ENCODE measurements at regions not wholly inside any gene's neighbourhood (a gene's known extent, or its start where the extent isn't known, plus 50 kb on each side); places are given as distances from the start of the nearest gene placed in this dataset.

- DNase-seq (ENCODE audit: low spot score): no peak
- no peak for TF ChIP-seq FOXA2 (IDR thresholded peaks at IDR 0.05)
- TF ChIP-seq RAD21 (IDR thresholded peaks at IDR 0.05): no peak
- Histone ChIP-seq H3K36me3 (ENCODE audit: control insufficient read depth in 4 of 4, insufficient read depth in 3 of 4, low read depth in 1 of 4, low read length in 3 of 4) (no peaks in the 10 kb centered on the region), H3K9me3 (ENCODE audit: control insufficient read depth in 4 of 4, low read length in 3 of 4) (no peaks in the 10 kb centered on the region), H3K9ac (ENCODE audit: low read depth in 1 of 2, low read length in 2 of 2) (peak overlapping the region in 1 of 2 donors; percentile 21), H3K4me3 (ENCODE audit: low read depth in 1 of 3, low read length in 3 of 3) (no peak overlapping the region), H3K27ac (ENCODE audit: low read depth in 1 of 2, low read length in 2 of 2) (peak overlapping the region in 1 of 2 donors; percentile 31), H3K4me1 (ENCODE audit: control insufficient read depth in 4 of 4, insufficient read depth in 4 of 4, low read length in 3 of 4) (peaks cover 6 to 23% (median 19%) of the 10 kb centered on the region in 4 donors), H3K27me3 (ENCODE audit: control insufficient read depth in 4 of 4, insufficient read depth in 4 of 4, low read length in 3 of 4) (no peaks in the 10 kb centered on the region)
- 92% methylated on average over 1 of the region's 1 CpG for WGBS
These were observed 258.2 kb upstream of the FN1 start for GRCh38 chr2:215693999-215694580.

- Histone ChIP-seq H3K9ac (ENCODE audit: low read depth in 1 of 2, low read length in 2 of 2) (peak overlapping the region in 1 of 2 donors; percentile 21), H3K36me3 (ENCODE audit: control insufficient read depth in 4 of 4, insufficient read depth in 3 of 4, low read depth in 1 of 4, low read length in 3 of 4) (no peaks in the 10 kb centered on the region), H3K4me3 (ENCODE audit: low read depth in 1 of 3, low read length in 3 of 3) (no peak overlapping the region), H3K4me1 (ENCODE audit: control insufficient read depth in 4 of 4, insufficient read depth in 4 of 4, low read length in 3 of 4) (peaks cover 6 to 23% (median 19%) of the 10 kb centered on the region in 4 donors), H3K27me3 (ENCODE audit: control insufficient read depth in 4 of 4, insufficient read depth in 4 of 4, low read length in 3 of 4) (no peaks in the 10 kb centered on the region), H3K27ac (ENCODE audit: low read depth in 1 of 2, low read length in 2 of 2) (peak overlapping the region; percentile 31 to 61), H3K9me3 (ENCODE audit: control insufficient read depth in 4 of 4, low read length in 3 of 4) (no peaks in the 10 kb centered on the region)
- peak; percentile 64 to 78 for TF ChIP-seq JUND (IDR thresholded peaks at IDR 0.05)
- no peak for TF ChIP-seq EGR1 (IDR thresholded peaks at IDR 0.05; ENCODE audit: low read depth in 2 of 2)
- peak in 1 of 2 donors; percentile 4 for TF ChIP-seq RXRA (IDR thresholded peaks at IDR 0.05)
- WGBS: 80% methylated on average over 3 of the region's 3 CpGs
- DNase-seq (ENCODE audit: low spot score): no peak
These were observed 257.5 kb upstream of the FN1 start for GRCh38 chr2:215693193-215693998.

- no peak for DNase-seq (ENCODE audit: low spot score)
- Histone ChIP-seq H3K27ac (ENCODE audit: low read depth in 1 of 2, low read length in 2 of 2) (peak overlapping the region; percentile 22 to 61), H3K4me3 (ENCODE audit: low read depth in 1 of 3, low read length in 3 of 3) (no peak overlapping the region), H3K27me3 (ENCODE audit: control insufficient read depth in 4 of 4, insufficient read depth in 4 of 4, low read length in 3 of 4) (no peaks in the 10 kb centered on the region), H3K9ac (ENCODE audit: low read depth in 1 of 2, low read length in 2 of 2) (peak overlapping the region in 1 of 2 donors; percentile 39), H3K9me3 (ENCODE audit: control insufficient read depth in 4 of 4, low read length in 3 of 4) (no peaks in the 10 kb centered on the region), H3K36me3 (ENCODE audit: control insufficient read depth in 4 of 4, insufficient read depth in 3 of 4, low read depth in 1 of 4, low read length in 3 of 4) (no peaks in the 10 kb centered on the region), H3K4me1 (ENCODE audit: control insufficient read depth in 4 of 4, insufficient read depth in 4 of 4, low read length in 3 of 4) (peaks cover 6 to 23% (median 19%) of the 10 kb centered on the region in 4 donors)
- TF ChIP-seq JUND (IDR thresholded peaks at IDR 0.05): peak in 1 of 2 donors; percentile 38
- no peak for TF ChIP-seq NR2F2 (IDR thresholded peaks at IDR 0.05)
- peak; percentile 7 to 35 for TF ChIP-seq HNF4A (conservative IDR thresholded peaks at IDR 0.05)
- no peak for TF ChIP-seq TAF1 (conservative IDR thresholded peaks at IDR 0.05)
- TF ChIP-seq RXRA (IDR thresholded peaks at IDR 0.05): peak in 1 of 2 donors; percentile 33
- TF ChIP-seq, protein P1, sequence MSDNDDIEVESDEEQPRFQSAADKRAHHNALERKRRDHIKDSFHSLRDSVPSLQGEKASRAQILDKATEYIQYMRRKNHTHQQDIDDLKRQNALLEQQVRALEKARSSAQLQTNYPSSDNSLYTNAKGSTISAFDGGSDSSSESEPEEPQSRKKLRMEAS (IDR thresholded peaks at IDR 0.05): no peak
- no peak for TF ChIP-seq EGR1 (IDR thresholded peaks at IDR 0.05; ENCODE audit: low read depth in 2 of 2)
- peak; percentile 23 for TF ChIP-seq YY1 (IDR thresholded peaks at IDR 0.05)
- TF ChIP-seq HNF4G (IDR thresholded peaks at IDR 0.05): no peak
- TF ChIP-seq, protein P2, sequence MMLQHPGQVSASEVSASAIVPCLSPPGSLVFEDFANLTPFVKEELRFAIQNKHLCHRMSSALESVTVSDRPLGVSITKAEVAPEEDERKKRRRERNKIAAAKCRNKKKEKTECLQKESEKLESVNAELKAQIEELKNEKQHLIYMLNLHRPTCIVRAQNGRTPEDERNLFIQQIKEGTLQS (IDR thresholded peaks at IDR 0.05): no peak
- TF ChIP-seq, protein P3, sequence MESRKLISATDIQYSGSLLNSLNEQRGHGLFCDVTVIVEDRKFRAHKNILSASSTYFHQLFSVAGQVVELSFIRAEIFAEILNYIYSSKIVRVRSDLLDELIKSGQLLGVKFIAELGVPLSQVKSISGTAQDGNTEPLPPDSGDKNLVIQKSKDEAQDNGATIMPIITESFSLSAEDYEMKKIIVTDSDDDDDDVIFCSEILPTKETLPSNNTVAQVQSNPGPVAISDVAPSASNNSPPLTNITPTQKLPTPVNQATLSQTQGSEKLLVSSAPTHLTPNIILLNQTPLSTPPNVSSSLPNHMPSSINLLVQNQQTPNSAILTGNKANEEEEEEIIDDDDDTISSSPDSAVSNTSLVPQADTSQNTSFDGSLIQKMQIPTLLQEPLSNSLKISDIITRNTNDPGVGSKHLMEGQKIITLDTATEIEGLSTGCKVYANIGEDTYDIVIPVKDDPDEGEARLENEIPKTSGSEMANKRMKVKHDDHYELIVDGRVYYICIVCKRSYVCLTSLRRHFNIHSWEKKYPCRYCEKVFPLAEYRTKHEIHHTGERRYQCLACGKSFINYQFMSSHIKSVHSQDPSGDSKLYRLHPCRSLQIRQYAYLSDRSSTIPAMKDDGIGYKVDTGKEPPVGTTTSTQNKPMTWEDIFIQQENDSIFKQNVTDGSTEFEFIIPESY (IDR thresholded peaks at IDR 0.05): no peak
- TF ChIP-seq RAD21 (IDR thresholded peaks at IDR 0.05): no peak
- TF ChIP-seq, protein P4, sequence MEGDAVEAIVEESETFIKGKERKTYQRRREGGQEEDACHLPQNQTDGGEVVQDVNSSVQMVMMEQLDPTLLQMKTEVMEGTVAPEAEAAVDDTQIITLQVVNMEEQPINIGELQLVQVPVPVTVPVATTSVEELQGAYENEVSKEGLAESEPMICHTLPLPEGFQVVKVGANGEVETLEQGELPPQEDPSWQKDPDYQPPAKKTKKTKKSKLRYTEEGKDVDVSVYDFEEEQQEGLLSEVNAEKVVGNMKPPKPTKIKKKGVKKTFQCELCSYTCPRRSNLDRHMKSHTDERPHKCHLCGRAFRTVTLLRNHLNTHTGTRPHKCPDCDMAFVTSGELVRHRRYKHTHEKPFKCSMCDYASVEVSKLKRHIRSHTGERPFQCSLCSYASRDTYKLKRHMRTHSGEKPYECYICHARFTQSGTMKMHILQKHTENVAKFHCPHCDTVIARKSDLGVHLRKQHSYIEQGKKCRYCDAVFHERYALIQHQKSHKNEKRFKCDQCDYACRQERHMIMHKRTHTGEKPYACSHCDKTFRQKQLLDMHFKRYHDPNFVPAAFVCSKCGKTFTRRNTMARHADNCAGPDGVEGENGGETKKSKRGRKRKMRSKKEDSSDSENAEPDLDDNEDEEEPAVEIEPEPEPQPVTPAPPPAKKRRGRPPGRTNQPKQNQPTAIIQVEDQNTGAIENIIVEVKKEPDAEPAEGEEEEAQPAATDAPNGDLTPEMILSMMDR (IDR thresholded peaks at IDR 0.05; ENCODE audit: low read depth, low read length, missing input control): no peak
- no peak for TF ChIP-seq FOXA1 (IDR thresholded peaks at IDR 0.05)
- no peak for TF ChIP-seq SP1 (IDR thresholded peaks at IDR 0.05)
- no peak for TF ChIP-seq GABPA (IDR thresholded peaks at IDR 0.05 in 1 of 2, conservative IDR thresholded peaks at IDR 0.05 in 1 of 2)
- TF ChIP-seq REST (IDR thresholded peaks at IDR 0.05): no peak
- TF ChIP-seq FOXA2 (IDR thresholded peaks at IDR 0.05): no peak
- 51% methylated on average over 1 of the region's 1 CpG for WGBS
These were observed 256.7 kb upstream of the FN1 start for GRCh38 chr2:215692387-215693079.

All from liver (tissue), 8 donors.